ENCODE measurements at regions not wholly inside any gene's neighbourhood (a gene's known extent, or its start where the extent isn't known, plus 50 kb on each side); places are given as distances from the start of the nearest gene placed in this dataset.

DNA sequence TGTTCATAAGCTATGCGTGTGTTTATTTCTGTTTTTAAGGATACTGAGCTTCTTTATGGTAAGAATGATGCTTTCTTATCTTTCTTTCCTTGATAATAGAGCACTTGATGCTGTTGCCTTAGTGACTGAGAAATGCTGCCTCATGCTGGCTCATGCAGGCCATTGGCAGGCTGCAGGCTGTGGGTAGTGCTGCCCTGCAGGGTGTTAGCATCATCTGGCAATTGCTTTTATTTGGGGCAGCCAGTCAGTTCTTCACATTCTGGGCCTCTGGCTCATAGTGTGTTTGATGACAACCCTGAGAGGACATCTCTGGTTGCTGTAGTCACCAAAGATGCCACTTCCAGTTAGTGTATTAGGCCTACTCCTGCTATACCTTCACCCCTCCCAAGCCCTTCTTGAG is 66.2 kb upstream of the ONECUT1 start:
- intact Hi-C loops (cut with micrococcal nuclease; ENCODE audit: unreplicated experiment): no loop called here
- no peaks in the 10 kb centered on the region for H3K36me3 Mint-ChIP-seq (ENCODE audit: insufficient read depth, unreplicated experiment)
- no TSS peak for BruUV-seq (replicated peaks)
- no peaks in the 10 kb centered on the region for H3K9me3 Mint-ChIP-seq (ENCODE audit: low read depth, unreplicated experiment)
- DNase-seq: no peak
- H3K4me3 Mint-ChIP-seq (ENCODE audit: low read depth, unreplicated experiment): no peak overlapping the region
- no peak for TF ChIP-seq CTCF (IDR thresholded peaks at IDR 0.05; ENCODE audit: unreplicated experiment)
- H3K27me3 Mint-ChIP-seq (ENCODE audit: unreplicated experiment): peaks cover 16% of the 10 kb centered on the region
- H3K27ac Mint-ChIP-seq (ENCODE audit: unreplicated experiment): no peak overlapping the region
- CTCF ChIA-PET: no interaction called here
- H3K4me1 Mint-ChIP-seq (ENCODE audit: low read depth, unreplicated experiment): no peaks in the 10 kb centered on the region

DNA sequence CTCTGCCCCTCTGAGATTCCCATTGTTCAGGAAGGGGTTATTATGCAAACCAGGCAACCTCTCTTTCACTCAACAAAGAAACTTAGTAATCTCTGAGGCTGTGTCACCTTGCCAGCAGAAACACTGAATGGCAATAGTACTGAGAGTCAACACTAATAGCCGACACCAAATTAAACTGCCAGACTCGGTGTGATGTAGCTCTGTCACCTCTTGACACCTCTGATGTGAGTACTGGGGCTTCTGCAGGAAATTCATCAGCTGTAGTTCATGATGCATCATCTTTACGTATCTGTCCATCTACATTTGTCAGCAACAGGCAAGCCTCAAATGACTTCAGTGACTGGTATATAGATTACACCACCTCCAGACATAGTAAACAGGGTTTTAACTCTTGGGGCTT is 65.0 kb upstream of the ONECUT1 start:
- no TSS peak for BruUV-seq (replicated peaks)
- intact Hi-C loops (cut with micrococcal nuclease; ENCODE audit: unreplicated experiment): no loop called here

GRCh38 chr15:52844823-52845222 is 54.7 kb upstream of the ONECUT1 start:
- H3K4me1 Mint-ChIP-seq (ENCODE audit: low read depth, unreplicated experiment): no peaks in the 10 kb centered on the region
- no peaks in the 10 kb centered on the region for H3K36me3 Mint-ChIP-seq (ENCODE audit: insufficient read depth, unreplicated experiment)
- no peak for TF ChIP-seq CTCF (IDR thresholded peaks at IDR 0.05; ENCODE audit: unreplicated experiment)
- DNase-seq: no peak
- CTCF ChIA-PET: no interaction called here
- no TSS peak for BruUV-seq (replicated peaks)
- peaks cover 4% of the 10 kb centered on the region for H3K9me3 Mint-ChIP-seq (ENCODE audit: low read depth, unreplicated experiment)
- intact Hi-C loops (cut with micrococcal nuclease; ENCODE audit: unreplicated experiment): no loop called here
- peaks cover 43% of the 10 kb centered on the region for H3K27me3 Mint-ChIP-seq (ENCODE audit: unreplicated experiment)
- no peak overlapping the region for H3K4me3 Mint-ChIP-seq (ENCODE audit: low read depth, unreplicated experiment)
- H3K27ac Mint-ChIP-seq (ENCODE audit: unreplicated experiment): no peak overlapping the region

More for the DNA sequence above, 65.0 kb upstream of the ONECUT1 start:
- DNase-seq: no peak
- Mint-ChIP-seq H3K27me3 (ENCODE audit: unreplicated experiment) (peaks cover 16% of the 10 kb centered on the region), H3K9me3 (ENCODE audit: low read depth, unreplicated experiment) (no peaks in the 10 kb centered on the region), H3K27ac (ENCODE audit: unreplicated experiment) (no peak overlapping the region), H3K4me1 (ENCODE audit: low read depth, unreplicated experiment) (no peaks in the 10 kb centered on the region), H3K36me3 (ENCODE audit: insufficient read depth, unreplicated experiment) (no peaks in the 10 kb centered on the region), H3K4me3 (ENCODE audit: low read depth, unreplicated experiment) (no peak overlapping the region)
- CTCF ChIA-PET: no interaction called here
- no peak for TF ChIP-seq CTCF (IDR thresholded peaks at IDR 0.05; ENCODE audit: unreplicated experiment)
